ENCODE measurements at regions not wholly inside any gene's neighbourhood (a gene's known extent, or its start where the extent isn't known, plus 50 kb on each side); places are given as distances from the start of the nearest gene placed in this dataset.

DNA sequence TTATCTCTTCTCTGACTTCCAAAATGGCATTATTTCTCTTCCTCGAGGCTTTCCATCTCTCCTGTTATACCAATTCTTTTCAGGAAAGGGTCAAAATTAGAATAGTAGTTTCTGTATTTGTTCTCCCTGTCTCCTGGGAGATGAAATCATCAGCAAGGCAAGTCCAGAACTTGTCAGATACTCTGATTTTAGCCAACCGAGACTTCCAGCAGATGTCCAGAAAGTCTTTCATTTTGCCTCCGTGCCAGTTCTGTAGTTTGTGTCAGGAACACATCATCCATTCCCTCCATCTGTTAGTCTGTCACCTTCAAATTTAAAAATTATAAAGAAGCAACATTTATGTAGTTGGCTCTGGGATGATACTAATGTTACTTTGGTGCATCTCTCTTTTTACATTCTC lies 275.7 kb downstream of the CCDC59 start:
- Histone ChIP-seq H3K27ac (ENCODE audit: low read depth in 2 of 2, low read length in 2 of 2) (no peak overlapping the region), H3K36me3 (ENCODE audit: control insufficient read depth in 2 of 3, insufficient read depth in 3 of 3, low read length in 3 of 3) (no peaks in the 10 kb centered on the region), H3K4me3 (ENCODE audit: low read length in 3 of 3) (no peak overlapping the region), H3K27me3 (ENCODE audit: control insufficient read depth, insufficient read depth, low read length) (no peaks in the 10 kb centered on the region), H3K9me3 (ENCODE audit: control insufficient read depth in 2 of 3, insufficient read depth in 1 of 3, low read length in 3 of 3) (no peaks in the 10 kb centered on the region), H3K4me1 (ENCODE audit: control insufficient read depth in 2 of 3, insufficient read depth in 2 of 3, low read depth in 1 of 3, low read length in 3 of 3) (no peaks in the 10 kb centered on the region), H3K9ac (ENCODE audit: low read length in 3 of 3) (no peak overlapping the region)
- FAIRE-seq (no peak), DNase-seq (no peak)
- intact Hi-C loops (cut with DNase I): no loop called here
- TF ChIP-seq, protein P1, sequence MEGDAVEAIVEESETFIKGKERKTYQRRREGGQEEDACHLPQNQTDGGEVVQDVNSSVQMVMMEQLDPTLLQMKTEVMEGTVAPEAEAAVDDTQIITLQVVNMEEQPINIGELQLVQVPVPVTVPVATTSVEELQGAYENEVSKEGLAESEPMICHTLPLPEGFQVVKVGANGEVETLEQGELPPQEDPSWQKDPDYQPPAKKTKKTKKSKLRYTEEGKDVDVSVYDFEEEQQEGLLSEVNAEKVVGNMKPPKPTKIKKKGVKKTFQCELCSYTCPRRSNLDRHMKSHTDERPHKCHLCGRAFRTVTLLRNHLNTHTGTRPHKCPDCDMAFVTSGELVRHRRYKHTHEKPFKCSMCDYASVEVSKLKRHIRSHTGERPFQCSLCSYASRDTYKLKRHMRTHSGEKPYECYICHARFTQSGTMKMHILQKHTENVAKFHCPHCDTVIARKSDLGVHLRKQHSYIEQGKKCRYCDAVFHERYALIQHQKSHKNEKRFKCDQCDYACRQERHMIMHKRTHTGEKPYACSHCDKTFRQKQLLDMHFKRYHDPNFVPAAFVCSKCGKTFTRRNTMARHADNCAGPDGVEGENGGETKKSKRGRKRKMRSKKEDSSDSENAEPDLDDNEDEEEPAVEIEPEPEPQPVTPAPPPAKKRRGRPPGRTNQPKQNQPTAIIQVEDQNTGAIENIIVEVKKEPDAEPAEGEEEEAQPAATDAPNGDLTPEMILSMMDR (IDR thresholded peaks at IDR 0.05; ENCODE audit: borderline replicate concordance, extremely low read depth, insufficient read depth): no peak

DNA sequence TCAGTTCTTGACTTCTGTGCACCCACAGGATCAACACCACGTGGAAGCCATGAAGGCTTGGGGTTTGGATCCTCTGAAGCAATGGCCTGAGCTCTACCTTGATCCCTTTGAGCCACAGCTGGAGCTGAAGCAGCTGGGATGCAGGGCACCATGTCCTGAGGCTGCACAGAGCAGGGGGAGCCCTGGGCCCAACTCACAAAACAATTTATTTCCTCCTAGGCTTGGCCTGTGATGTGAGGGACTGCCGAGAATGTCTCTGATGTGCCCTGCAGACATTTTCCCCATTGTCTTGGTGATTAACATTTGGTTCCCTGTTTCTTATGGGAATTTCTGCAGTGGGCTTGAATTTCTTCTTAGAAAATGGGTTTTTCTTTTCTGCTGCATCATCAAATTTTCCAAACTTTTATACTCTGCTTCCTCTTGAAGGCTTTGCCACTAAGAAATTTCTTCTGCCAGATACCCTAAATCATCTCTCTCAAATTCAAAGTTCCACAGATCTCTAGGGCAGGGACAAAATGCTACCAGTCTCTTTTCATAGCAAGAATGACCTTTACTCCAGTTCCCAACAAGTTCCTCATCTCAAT lies 288.2 kb downstream of the CCDC59 start:
- H3K27me3 ChIP-seq (ENCODE audit: control insufficient read depth, insufficient read depth, low read length): no peaks in the 10 kb centered on the region
- no peak for FAIRE-seq
- intact Hi-C loops (cut with DNase I): no loop called here

DNA sequence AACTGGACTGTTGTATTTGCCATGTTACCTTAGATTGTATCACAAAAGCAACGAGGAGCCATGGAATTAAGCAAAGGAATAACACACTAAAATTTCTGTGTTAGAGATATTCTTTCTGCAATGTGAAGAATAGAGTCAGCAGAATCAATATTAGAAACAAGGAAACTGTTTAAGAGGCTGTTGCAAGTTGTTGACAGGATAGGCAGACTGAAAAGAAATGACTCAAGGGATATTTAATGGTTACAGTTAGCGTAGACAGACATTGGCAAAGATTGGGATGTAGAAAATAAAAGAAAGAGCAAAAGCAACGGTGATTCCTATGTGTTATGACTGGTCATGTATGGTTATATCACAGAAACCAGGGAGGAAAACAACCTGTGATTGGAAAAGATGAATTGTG lies 299.0 kb upstream of the PPFIA2 start:
- TF ChIP-seq, protein P1 (IDR thresholded peaks at IDR 0.05; ENCODE audit: borderline replicate concordance, extremely low read depth, insufficient read depth): no peak
- no peak overlapping the region for H3K4me3 ChIP-seq (ENCODE audit: low read length in 3 of 3)
- no peaks in the 10 kb centered on the region for H3K27me3 ChIP-seq (ENCODE audit: control insufficient read depth, insufficient read depth, low read length)
- intact Hi-C loops (cut with DNase I): no loop called here
- DNase-seq (no peak), FAIRE-seq (no peak)
- H3K9ac ChIP-seq (ENCODE audit: low read length in 3 of 3): no peak overlapping the region
- H3K4me1 ChIP-seq (ENCODE audit: control insufficient read depth in 2 of 3, insufficient read depth in 2 of 3, low read depth in 1 of 3, low read length in 3 of 3): no peaks in the 10 kb centered on the region
- H3K27ac ChIP-seq (ENCODE audit: low read depth in 2 of 2, low read length in 2 of 2): no peak overlapping the region
- no peaks in the 10 kb centered on the region for H3K36me3 ChIP-seq (ENCODE audit: control insufficient read depth in 2 of 3, insufficient read depth in 3 of 3, low read length in 3 of 3)
- H3K9me3 ChIP-seq (ENCODE audit: control insufficient read depth in 2 of 3, insufficient read depth in 1 of 3, low read length in 3 of 3): no peaks in the 10 kb centered on the region

More for the DNA sequence above, 288.2 kb downstream of the CCDC59 start:
- no peak overlapping the region for H3K9ac ChIP-seq (ENCODE audit: low read length in 3 of 3)
- H3K4me3 ChIP-seq (ENCODE audit: low read length in 3 of 3): no peak overlapping the region
- no peak for DNase-seq
- peaks cover 0 to 2% (median 0%) of the 10 kb centered on the region in 3 donors for H3K9me3 ChIP-seq (ENCODE audit: control insufficient read depth in 2 of 3, insufficient read depth in 1 of 3, low read length in 3 of 3)
- no peaks in the 10 kb centered on the region for H3K36me3 ChIP-seq (ENCODE audit: control insufficient read depth in 2 of 3, insufficient read depth in 3 of 3, low read length in 3 of 3)
- H3K27ac ChIP-seq (ENCODE audit: low read depth in 2 of 2, low read length in 2 of 2): no peak overlapping the region
- TF ChIP-seq, protein P1 (IDR thresholded peaks at IDR 0.05; ENCODE audit: borderline replicate concordance, extremely low read depth, insufficient read depth): no peak
- no peaks in the 10 kb centered on the region for H3K4me1 ChIP-seq (ENCODE audit: control insufficient read depth in 2 of 3, insufficient read depth in 2 of 3, low read depth in 1 of 3, low read length in 3 of 3)

DNA sequence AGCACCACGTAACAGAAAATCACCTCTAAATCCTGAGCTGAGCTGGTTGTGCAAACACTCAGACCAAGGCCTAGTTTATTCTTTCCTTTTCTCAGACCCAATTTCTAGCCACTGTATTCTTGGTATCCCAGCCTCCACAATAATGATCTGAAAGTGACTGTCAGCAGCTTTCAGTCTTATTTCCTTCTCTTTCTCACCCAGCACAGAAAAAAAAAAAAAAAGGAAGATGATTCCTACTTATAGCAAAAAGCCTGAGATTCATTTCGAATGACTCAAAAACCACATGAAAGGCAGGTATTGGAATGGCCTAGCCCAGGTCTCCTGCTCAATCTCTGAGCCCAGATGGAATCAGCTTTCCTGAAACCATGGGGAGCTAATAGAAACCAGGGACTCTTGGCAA lies 298.6 kb upstream of the PPFIA2 start:
- FAIRE-seq (no peak), DNase-seq (no peak)
- TF ChIP-seq, protein P1 (IDR thresholded peaks at IDR 0.05; ENCODE audit: borderline replicate concordance, extremely low read depth, insufficient read depth): no peak
- H3K36me3 ChIP-seq (ENCODE audit: control insufficient read depth in 2 of 3, insufficient read depth in 3 of 3, low read length in 3 of 3): no peaks in the 10 kb centered on the region
- no peak overlapping the region for H3K4me3 ChIP-seq (ENCODE audit: low read length in 3 of 3)
- H3K27me3 ChIP-seq (ENCODE audit: control insufficient read depth, insufficient read depth, low read length): no peaks in the 10 kb centered on the region
- intact Hi-C loops (cut with DNase I): no loop called here
- no peaks in the 10 kb centered on the region for H3K9me3 ChIP-seq (ENCODE audit: control insufficient read depth in 2 of 3, insufficient read depth in 1 of 3, low read length in 3 of 3)
- no peaks in the 10 kb centered on the region for H3K4me1 ChIP-seq (ENCODE audit: control insufficient read depth in 2 of 3, insufficient read depth in 2 of 3, low read depth in 1 of 3, low read length in 3 of 3)
- H3K9ac ChIP-seq (ENCODE audit: low read length in 3 of 3): no peak overlapping the region
- no peak overlapping the region for H3K27ac ChIP-seq (ENCODE audit: low read depth in 2 of 2, low read length in 2 of 2)
